Large intestine (tissue), 3 donors: ENCODE measurements at regions not wholly inside any gene's neighbourhood (a gene's known extent, or its start where the extent isn't known, plus 50 kb on each side); places are given as distances from the start of the nearest gene placed in this dataset.

ENCODE experiments used
- DNase-seq, 2 donors: peaks; one replicate each; pipeline versions ENCODE4 v3.0.0 to v3.0.0-alpha.2; 2013
- H3K27ac ChIP-seq: one replicate; pipeline ENCODE4 v1.5.1; 2013; ENCODE audit warnings: low read length
- H3K27me3 ChIP-seq: 2 replicates; pipeline ENCODE4 v1.6.1; 2013; ENCODE audit warnings: low read length; ENCODE audit not compliant: control insufficient read depth, insufficient read depth
- H3K36me3 ChIP-seq: 2 replicates; pipeline ENCODE4 v1.6.1; 2013; ENCODE audit warnings: low read length; ENCODE audit not compliant: control insufficient read depth, insufficient read depth
- H3K4me1 ChIP-seq: one replicate; pipeline ENCODE4 v1.6.1; 2013; ENCODE audit warnings: low read length; ENCODE audit not compliant: control insufficient read depth, insufficient read depth
- H3K4me3 ChIP-seq: one replicate; pipeline ENCODE4 v1.5.1; 2013; ENCODE audit warnings: low read length
- H3K9me3 ChIP-seq: one replicate; pipeline ENCODE4 v1.6.1; 2013; ENCODE audit warnings: mild to moderate bottlenecking, low read depth, low read length, moderate library complexity; ENCODE audit not compliant: control insufficient read depth
- WGBS: methylation state at CpG from one replicate; pipeline ENCODE4 v1.1.5; 2013; ENCODE audit warnings: low lambda C conversion rate; ENCODE audit not compliant: insufficient coverage; 5-methylcytosine and 5-hydroxymethylcytosine counted together

- H3K36me3 ChIP-seq, result no peaks in the 10 kb centered on the region
- no peaks in the 10 kb centered on the region for H3K4me1 ChIP-seq
- no peak overlapping the region for H3K4me3 ChIP-seq
- H3K27ac ChIP-seq, result no peak overlapping the region
- WGBS, result no CpG with 5 or more reads among the region's 1 CpG
- no peaks in the 10 kb centered on the region for H3K27me3 ChIP-seq
- DNase-seq, result no peak
- H3K9me3 ChIP-seq, result no peaks in the 10 kb centered on the region
Measured at GRCh38 chr1:99591886-99592285, 54.0 kb upstream of the PALMD start.

GRCh38 chr1:99594205-99594604, 51.7 kb upstream of the PALMD start:
- Histone ChIP-seq H3K9me3 (no peaks in the 10 kb centered on the region), H3K4me1 (no peaks in the 10 kb centered on the region), H3K27ac (no peak overlapping the region), H3K4me3 (no peak overlapping the region), H3K27me3 (no peaks in the 10 kb centered on the region), H3K36me3 (no peaks in the 10 kb centered on the region)
- DNase-seq, result no peak
- no CpG with 5 or more reads among the region's 2 CpGs for WGBS

- H3K4me3 ChIP-seq, result no peak overlapping the region
- no peak overlapping the region for H3K27ac ChIP-seq
- no peaks in the 10 kb centered on the region for H3K4me1 ChIP-seq
- H3K27me3 ChIP-seq, result no peaks in the 10 kb centered on the region
- DNase-seq, result no peak
- H3K36me3 ChIP-seq, result no peaks in the 10 kb centered on the region
- H3K9me3 ChIP-seq, result no peaks in the 10 kb centered on the region
Measured at GRCh38 chr1:99595041-99595440, 50.9 kb upstream of the PALMD start.

- DNase-seq, result no peak
- Histone ChIP-seq H3K27me3 (no peaks in the 10 kb centered on the region), H3K27ac (no peak overlapping the region), H3K4me1 (no peaks in the 10 kb centered on the region), H3K36me3 (no peaks in the 10 kb centered on the region), H3K9me3 (no peaks in the 10 kb centered on the region), H3K4me3 (no peak overlapping the region)
- WGBS, result no CpG with 5 or more reads among the region's 2 CpGs
Measured at GRCh38 chr1:99595441-99595840, 50.5 kb upstream of the PALMD start.
